ENCODE measurements at regions not wholly inside any gene's neighbourhood (a gene's known extent, or its start where the extent isn't known, plus 50 kb on each side); places are given as distances from the start of the nearest gene placed in this dataset.

DNA sequence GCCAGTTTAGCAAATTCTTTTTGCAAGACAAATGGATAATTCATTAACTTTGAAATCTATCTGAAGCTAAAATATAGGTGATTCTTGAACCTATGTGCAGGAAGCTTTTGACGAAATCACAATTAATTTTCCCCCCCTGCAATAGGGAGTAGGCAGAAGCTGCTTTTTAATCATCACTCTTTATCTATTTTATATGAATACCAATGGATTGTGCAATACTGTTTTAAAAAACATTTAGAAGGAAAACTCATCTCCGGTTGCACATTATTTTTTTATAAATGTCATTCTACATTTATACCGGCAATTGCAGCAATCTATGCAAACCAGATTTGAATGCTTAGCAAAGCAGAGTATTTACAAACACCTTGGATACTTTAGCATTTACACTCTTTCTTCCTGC is 121.1 kb upstream of the TMCO5A start:
- TF ChIP-seq POLR2AphosphoS5 (IDR thresholded peaks at IDR 0.05; ENCODE audit: low read depth), result no peak
- TF ChIP-seq SPI1 (IDR thresholded peaks at IDR 0.05; ENCODE audit: borderline replicate concordance, low read depth), result no peak
- no peak for TF ChIP-seq GABPA (IDR thresholded peaks at IDR 0.05; ENCODE audit: low read depth)
- TF ChIP-seq, protein P1, sequence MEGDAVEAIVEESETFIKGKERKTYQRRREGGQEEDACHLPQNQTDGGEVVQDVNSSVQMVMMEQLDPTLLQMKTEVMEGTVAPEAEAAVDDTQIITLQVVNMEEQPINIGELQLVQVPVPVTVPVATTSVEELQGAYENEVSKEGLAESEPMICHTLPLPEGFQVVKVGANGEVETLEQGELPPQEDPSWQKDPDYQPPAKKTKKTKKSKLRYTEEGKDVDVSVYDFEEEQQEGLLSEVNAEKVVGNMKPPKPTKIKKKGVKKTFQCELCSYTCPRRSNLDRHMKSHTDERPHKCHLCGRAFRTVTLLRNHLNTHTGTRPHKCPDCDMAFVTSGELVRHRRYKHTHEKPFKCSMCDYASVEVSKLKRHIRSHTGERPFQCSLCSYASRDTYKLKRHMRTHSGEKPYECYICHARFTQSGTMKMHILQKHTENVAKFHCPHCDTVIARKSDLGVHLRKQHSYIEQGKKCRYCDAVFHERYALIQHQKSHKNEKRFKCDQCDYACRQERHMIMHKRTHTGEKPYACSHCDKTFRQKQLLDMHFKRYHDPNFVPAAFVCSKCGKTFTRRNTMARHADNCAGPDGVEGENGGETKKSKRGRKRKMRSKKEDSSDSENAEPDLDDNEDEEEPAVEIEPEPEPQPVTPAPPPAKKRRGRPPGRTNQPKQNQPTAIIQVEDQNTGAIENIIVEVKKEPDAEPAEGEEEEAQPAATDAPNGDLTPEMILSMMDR (IDR thresholded peaks at IDR 0.05; ENCODE audit: insufficient read depth, low read length), result no peak
- TF ChIP-seq, protein P2, sequence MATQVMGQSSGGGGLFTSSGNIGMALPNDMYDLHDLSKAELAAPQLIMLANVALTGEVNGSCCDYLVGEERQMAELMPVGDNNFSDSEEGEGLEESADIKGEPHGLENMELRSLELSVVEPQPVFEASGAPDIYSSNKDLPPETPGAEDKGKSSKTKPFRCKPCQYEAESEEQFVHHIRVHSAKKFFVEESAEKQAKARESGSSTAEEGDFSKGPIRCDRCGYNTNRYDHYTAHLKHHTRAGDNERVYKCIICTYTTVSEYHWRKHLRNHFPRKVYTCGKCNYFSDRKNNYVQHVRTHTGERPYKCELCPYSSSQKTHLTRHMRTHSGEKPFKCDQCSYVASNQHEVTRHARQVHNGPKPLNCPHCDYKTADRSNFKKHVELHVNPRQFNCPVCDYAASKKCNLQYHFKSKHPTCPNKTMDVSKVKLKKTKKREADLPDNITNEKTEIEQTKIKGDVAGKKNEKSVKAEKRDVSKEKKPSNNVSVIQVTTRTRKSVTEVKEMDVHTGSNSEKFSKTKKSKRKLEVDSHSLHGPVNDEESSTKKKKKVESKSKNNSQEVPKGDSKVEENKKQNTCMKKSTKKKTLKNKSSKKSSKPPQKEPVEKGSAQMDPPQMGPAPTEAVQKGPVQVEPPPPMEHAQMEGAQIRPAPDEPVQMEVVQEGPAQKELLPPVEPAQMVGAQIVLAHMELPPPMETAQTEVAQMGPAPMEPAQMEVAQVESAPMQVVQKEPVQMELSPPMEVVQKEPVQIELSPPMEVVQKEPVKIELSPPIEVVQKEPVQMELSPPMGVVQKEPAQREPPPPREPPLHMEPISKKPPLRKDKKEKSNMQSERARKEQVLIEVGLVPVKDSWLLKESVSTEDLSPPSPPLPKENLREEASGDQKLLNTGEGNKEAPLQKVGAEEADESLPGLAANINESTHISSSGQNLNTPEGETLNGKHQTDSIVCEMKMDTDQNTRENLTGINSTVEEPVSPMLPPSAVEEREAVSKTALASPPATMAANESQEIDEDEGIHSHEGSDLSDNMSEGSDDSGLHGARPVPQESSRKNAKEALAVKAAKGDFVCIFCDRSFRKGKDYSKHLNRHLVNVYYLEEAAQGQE (IDR thresholded peaks at IDR 0.05; ENCODE audit: insufficient replicate concordance, low read depth), result no peak
- H3K4me3 ChIP-seq (replicated peaks; ENCODE audit: insufficient read depth, low read length), result no peak overlapping the region
- no peak for DNase-seq (ENCODE audit: low read depth in 1 of 2, low spot score in 1 of 2)
- no peaks in the 10 kb centered on the region for H3K27me3 ChIP-seq (ENCODE audit: insufficient read depth, poor library complexity, severe bottlenecking)
- no peak overlapping the region for H3K27ac ChIP-seq (replicated peaks)

DNA sequence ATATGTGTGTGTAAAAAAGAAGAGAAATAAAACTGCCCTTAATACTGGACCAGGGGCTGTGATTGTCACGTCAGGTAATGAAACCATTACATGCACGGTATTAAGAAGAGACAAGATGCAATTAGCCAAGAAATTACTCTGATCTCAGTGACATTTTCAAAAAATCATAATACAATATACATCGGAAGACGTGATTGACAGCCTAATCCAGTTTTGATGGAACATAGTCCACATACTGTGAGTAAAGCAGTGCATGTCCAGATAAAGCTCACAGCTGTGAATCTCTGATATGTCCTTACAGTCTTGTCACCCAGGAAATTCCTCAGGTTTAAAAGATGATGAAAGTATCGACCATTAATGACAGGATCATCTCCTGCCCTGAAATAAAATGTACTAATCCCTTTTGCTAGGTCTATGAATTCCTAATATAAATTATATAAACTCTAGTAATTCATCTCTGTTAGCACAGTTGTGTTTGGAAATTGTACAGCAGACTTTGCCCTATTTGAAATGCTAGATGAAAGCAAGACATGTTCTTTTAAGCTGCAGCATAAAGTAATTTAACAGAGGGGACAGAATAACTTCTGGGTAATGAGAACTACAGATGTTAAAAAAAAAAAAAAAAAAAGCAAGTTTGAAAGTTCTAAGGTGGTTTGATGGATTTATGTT is 119.5 kb upstream of the TMCO5A start:
- H3K27me3 ChIP-seq (ENCODE audit: insufficient read depth, poor library complexity, severe bottlenecking), result no peaks in the 10 kb centered on the region
- TF ChIP-seq, protein P2 (IDR thresholded peaks at IDR 0.05; ENCODE audit: insufficient replicate concordance, low read depth), result no peak
- TF ChIP-seq POLR2AphosphoS5 (IDR thresholded peaks at IDR 0.05; ENCODE audit: low read depth) (no peak), GABPA (IDR thresholded peaks at IDR 0.05; ENCODE audit: low read depth) (no peak), SPI1 (IDR thresholded peaks at IDR 0.05; ENCODE audit: borderline replicate concordance, low read depth) (no peak)
- TF ChIP-seq, protein P1 (IDR thresholded peaks at IDR 0.05; ENCODE audit: insufficient read depth, low read length), result no peak
- H3K27ac ChIP-seq (replicated peaks), result no peak overlapping the region
- DNase-seq (ENCODE audit: low read depth in 1 of 2, low spot score in 1 of 2), result no peak
- H3K4me3 ChIP-seq (replicated peaks; ENCODE audit: insufficient read depth, low read length), result no peak overlapping the region

DNA sequence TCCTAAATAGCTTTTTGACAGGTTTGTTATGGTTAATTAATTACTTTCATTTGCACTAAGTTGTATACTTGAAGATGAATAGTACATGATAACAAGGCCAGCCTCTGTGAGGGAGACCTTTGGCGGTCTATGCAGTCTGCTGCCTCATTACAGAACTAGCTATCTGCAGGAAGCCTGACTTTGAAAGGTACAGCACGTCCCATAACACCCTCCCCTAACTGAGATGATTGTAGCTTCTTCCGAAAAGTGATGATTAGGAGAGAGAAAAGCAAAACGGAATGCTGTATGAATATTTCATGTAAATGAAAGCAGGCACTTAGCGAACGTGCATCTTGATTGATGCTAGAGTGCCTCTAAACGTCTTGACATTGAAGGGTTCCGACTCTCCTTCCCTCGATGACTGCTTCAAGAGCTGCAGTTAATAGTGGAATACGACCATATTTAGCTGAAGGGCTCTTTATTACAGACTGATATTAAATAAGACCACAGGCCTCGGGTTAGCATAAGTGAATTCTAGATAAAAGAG is 116.2 kb upstream of the TMCO5A start:
- no peak overlapping the region for H3K27ac ChIP-seq (replicated peaks)
- no peaks in the 10 kb centered on the region for H3K27me3 ChIP-seq (ENCODE audit: insufficient read depth, poor library complexity, severe bottlenecking)
- DNase-seq (ENCODE audit: low read depth in 1 of 2, low spot score in 1 of 2), result no peak
- TF ChIP-seq, protein P1 (IDR thresholded peaks at IDR 0.05; ENCODE audit: insufficient read depth, low read length), result no peak
- TF ChIP-seq POLR2AphosphoS5 (IDR thresholded peaks at IDR 0.05; ENCODE audit: low read depth) (no peak), SPI1 (IDR thresholded peaks at IDR 0.05; ENCODE audit: borderline replicate concordance, low read depth) (no peak)
- TF ChIP-seq, protein P2 (IDR thresholded peaks at IDR 0.05; ENCODE audit: insufficient replicate concordance, low read depth), result no peak
- H3K4me3 ChIP-seq (replicated peaks; ENCODE audit: insufficient read depth, low read length), result no peak overlapping the region

Measured in HL-60 (cell line).